ACC112 (cell line): ENCODE measurements at regions not wholly inside any gene's neighbourhood (a gene's known extent, or its start where the extent isn't known, plus 50 kb on each side); places are given as distances from the start of the nearest gene placed in this dataset.
"Not testable (repeated sequence)": the region's sequence is repeated elsewhere in the genome, so short reads cannot be mapped to it uniquely, and the experiment has no call there.

Experiments used
- H2AFZ ChIP-seq: fragments of 200-600 bp; sonication (generic); one replicate; pipeline ENCODE4 v1.6.0; 2017; ENCODE audit warnings: antibody characterized with exemption, low read length; ENCODE audit not compliant: unreplicated experiment
- H3K27ac ChIP-seq: fragments of 200-600 bp; sonication (generic); 2 replicates; pipeline ENCODE4 v1.5.1; 2014; ENCODE audit warnings: low read depth, mild to moderate bottlenecking, antibody characterized with exemption, low read length, moderate library complexity
- H3K27me3 ChIP-seq: fragments of 200-600 bp; sonication (generic); 2 replicates; pipeline ENCODE4 v1.6.1; 2014; ENCODE audit warnings: mild to moderate bottlenecking, antibody characterized with exemption, low read length, moderate library complexity, mixed read lengths; ENCODE audit not compliant: insufficient read depth
- H3K36me3 ChIP-seq: fragments of 200-600 bp; sonication (generic); 2 replicates; pipeline ENCODE4 v1.6.1; 2016; ENCODE audit warnings: mild to moderate bottlenecking, antibody characterized with exemption, low read length, moderate library complexity, mixed read lengths; ENCODE audit not compliant: insufficient read depth
- H3K4me1 ChIP-seq: fragments of 200-600 bp; sonication (generic); one replicate; pipeline ENCODE4 v1.6.1; 2016; ENCODE audit warnings: low read length, mixed read lengths; ENCODE audit not compliant: insufficient read depth, unreplicated experiment, control insufficient read depth
- H3K4me3 ChIP-seq: fragments of 200-600 bp; sonication (generic); 2 replicates; pipeline ENCODE4 v1.5.1; 2014; ENCODE audit warnings: mild to moderate bottlenecking, low read depth, low read length
- H3K79me2 ChIP-seq: fragments of 200-600 bp; sonication (generic); one replicate; pipeline ENCODE4 v1.6.0; 2016; ENCODE audit warnings: low read length; ENCODE audit not compliant: control insufficient read depth, unreplicated experiment, insufficient read depth

GRCh38 chr22:48415520-48415919 is 1412.2 kb downstream of the BRD1 start:
- H3K4me1 ChIP-seq = no peaks in the 10 kb centered on the region
- no peak overlapping the region for H3K4me3 ChIP-seq
- H3K79me2 ChIP-seq = no peaks in the 10 kb centered on the region
- no peak overlapping the region for H2AFZ ChIP-seq
- no peak overlapping the region for H3K27ac ChIP-seq
- H3K27me3 ChIP-seq = no peaks in the 10 kb centered on the region
- H3K36me3 ChIP-seq = no peaks in the 10 kb centered on the region

DNA sequence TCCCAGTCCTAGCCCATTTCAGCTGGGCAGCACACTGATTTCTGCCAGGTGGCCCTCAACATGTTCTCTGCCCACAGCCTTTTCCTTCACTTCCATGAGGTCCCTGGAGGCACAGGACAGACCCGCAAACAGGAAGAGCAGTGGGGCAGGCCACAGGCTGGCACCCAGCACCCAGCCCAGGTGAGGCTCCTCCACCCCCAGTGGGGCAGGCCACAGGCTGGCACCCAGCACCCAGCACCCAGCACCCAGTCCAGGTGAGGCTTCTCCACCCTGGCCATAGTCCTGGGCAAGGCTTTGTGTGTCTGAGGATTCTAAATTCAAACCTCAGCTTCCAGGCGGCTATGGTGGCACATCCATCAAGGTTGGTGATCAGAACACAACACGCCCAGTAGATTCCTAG is 1413.0 kb downstream of the BRD1 start:
- Histone ChIP-seq H3K27me3 (no peaks in the 10 kb centered on the region), H2AFZ (no peak overlapping the region), H3K36me3 (no peaks in the 10 kb centered on the region), H3K27ac (no peak overlapping the region), H3K4me3 (no peak overlapping the region), H3K79me2 (no peaks in the 10 kb centered on the region), H3K4me1 (no peaks in the 10 kb centered on the region)

GRCh38 chr22:48412931-48413330 is 1414.7 kb downstream of the BRD1 start:
- H3K79me2 ChIP-seq, H3K27me3 ChIP-seq, H3K4me3 ChIP-seq, H2AFZ ChIP-seq, H3K36me3 ChIP-seq, H3K4me1 ChIP-seq, H3K27ac ChIP-seq: not testable (repeated sequence)

- no peak overlapping the region for H2AFZ ChIP-seq
- no peaks in the 10 kb centered on the region for H3K36me3 ChIP-seq
- no peaks in the 10 kb centered on the region for H3K27me3 ChIP-seq
- H3K4me3 ChIP-seq = no peak overlapping the region
- no peaks in the 10 kb centered on the region for H3K4me1 ChIP-seq
- H3K79me2 ChIP-seq = no peaks in the 10 kb centered on the region
- H3K27ac ChIP-seq = no peak overlapping the region
Observed at GRCh38 chr22:48410536-48410935, 1417.1 kb downstream of the BRD1 start.

DNA sequence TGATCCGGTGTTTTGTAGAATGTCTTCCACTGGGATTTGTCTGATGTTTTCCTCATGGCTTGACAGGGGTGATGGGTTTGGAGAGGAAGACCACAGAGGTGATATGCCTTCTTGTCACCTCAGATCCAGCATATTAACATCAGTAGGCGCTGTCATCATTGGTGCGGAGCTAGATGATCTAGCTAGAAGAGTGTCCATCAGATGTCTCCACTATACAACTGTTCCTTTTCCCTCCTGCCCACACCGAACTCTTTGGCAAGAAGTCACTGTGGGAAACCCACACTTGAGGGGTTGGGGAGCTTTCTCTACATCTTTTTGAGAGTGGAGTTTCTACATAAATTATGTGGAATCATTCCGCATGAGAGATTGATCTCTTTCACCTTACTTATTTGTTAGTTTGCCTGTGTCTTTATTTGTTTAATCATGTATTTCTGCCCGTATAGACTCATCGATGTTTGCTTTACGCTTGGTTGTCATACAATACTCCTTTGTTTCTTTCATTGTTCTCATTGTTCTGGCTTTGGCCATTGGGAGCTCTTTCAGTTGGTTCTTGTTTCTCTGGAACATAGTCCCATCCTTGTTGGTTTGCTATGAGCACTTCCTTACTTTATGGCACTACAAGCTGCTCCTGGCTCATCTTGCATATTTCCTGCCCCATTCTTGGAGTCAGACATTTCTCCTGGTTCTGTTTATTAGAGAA is 1420.3 kb downstream of the BRD1 start:
- Histone ChIP-seq H3K4me1 (no peaks in the 10 kb centered on the region), H3K4me3 (no peak overlapping the region), H3K27ac (no peak overlapping the region), H2AFZ (no peak overlapping the region), H3K27me3 (no peaks in the 10 kb centered on the region), H3K36me3 (no peaks in the 10 kb centered on the region), H3K79me2 (no peaks in the 10 kb centered on the region)

DNA sequence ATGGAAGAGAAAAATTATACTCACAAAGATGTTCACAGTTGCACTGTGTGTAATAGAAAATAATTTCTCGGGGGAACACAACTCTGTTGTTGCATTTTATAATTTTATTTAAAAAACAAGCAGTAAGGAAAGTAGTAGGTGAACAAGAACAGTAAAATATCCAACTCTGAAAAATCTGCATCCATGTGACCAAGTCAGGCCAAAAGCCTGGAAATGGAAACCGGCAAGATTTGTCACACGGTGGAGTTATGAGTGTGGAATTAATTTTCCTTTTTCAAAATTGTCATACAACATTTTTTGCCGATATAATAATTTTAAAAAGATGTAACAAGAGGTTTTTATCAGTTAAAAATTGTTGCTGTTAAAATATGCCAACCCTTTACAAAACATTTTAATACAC is 1421.5 kb downstream of the BRD1 start:
- Histone ChIP-seq H3K79me2 (no peaks in the 10 kb centered on the region), H2AFZ (no peak overlapping the region), H3K4me3 (no peak overlapping the region), H3K36me3 (no peaks in the 10 kb centered on the region), H3K27me3 (no peaks in the 10 kb centered on the region), H3K27ac (no peak overlapping the region), H3K4me1 (no peaks in the 10 kb centered on the region)

DNA sequence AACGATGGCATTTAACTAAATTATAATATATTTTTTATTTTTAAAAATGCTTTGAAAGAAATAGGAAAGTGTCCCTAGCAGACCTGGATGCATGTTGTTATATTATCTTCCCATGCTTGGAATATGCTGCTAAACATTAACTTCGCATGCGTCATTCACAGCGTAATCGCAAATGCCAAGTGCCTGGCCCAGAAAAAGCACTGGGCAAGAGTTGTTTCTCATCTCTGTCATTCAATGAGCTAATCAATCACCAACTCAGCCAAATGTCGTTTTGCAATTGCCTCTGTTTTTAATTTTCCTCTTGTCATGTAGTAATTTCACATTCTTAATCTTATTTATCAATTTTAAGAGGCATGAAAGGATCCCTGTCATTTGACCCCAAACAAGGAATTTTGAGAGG is 1421.9 kb downstream of the BRD1 start:
- Histone ChIP-seq H3K27me3 (no peaks in the 10 kb centered on the region), H3K36me3 (no peaks in the 10 kb centered on the region), H3K4me1 (no peaks in the 10 kb centered on the region), H2AFZ (no peak overlapping the region), H3K27ac (no peak overlapping the region), H3K4me3 (no peak overlapping the region), H3K79me2 (no peaks in the 10 kb centered on the region)

GRCh38 chr22:48404801-48405447 is 1422.7 kb downstream of the BRD1 start:
- no peak overlapping the region for H3K4me3 ChIP-seq
- H3K27ac ChIP-seq = no peak overlapping the region
- H3K4me1 ChIP-seq = no peaks in the 10 kb centered on the region
- no peaks in the 10 kb centered on the region for H3K79me2 ChIP-seq
- H3K36me3 ChIP-seq = no peaks in the 10 kb centered on the region
- no peaks in the 10 kb centered on the region for H3K27me3 ChIP-seq
- H2AFZ ChIP-seq = no peak overlapping the region

GRCh38 chr22:48403521-48404403 is 1423.9 kb downstream of the BRD1 start:
- Histone ChIP-seq H3K4me1 (no peaks in the 10 kb centered on the region), H3K27me3 (no peaks in the 10 kb centered on the region), H2AFZ (no peak overlapping the region), H3K27ac (no peak overlapping the region), H3K4me3 (no peak overlapping the region), H3K79me2 (no peaks in the 10 kb centered on the region), H3K36me3 (no peaks in the 10 kb centered on the region)

- no peaks in the 10 kb centered on the region for H3K36me3 ChIP-seq
- no peak overlapping the region for H3K4me3 ChIP-seq
- H3K79me2 ChIP-seq = no peaks in the 10 kb centered on the region
- H2AFZ ChIP-seq = no peak overlapping the region
- no peaks in the 10 kb centered on the region for H3K4me1 ChIP-seq
- no peak overlapping the region for H3K27ac ChIP-seq
- no peaks in the 10 kb centered on the region for H3K27me3 ChIP-seq
Observed at GRCh38 chr22:48402591-48403031, 1425.1 kb downstream of the BRD1 start.
